ENCODE measurements at regions not wholly inside any gene's neighbourhood (a gene's known extent, or its start where the extent isn't known, plus 50 kb on each side); places are given as distances from the start of the nearest gene placed in this dataset.

- TF ChIP-seq POLR2A (IDR thresholded peaks at IDR 0.05), result no peak
- TF ChIP-seq CTCF (IDR thresholded peaks at IDR 0.05), result no peak
- TF ChIP-seq POLR2AphosphoS5 (IDR thresholded peaks at IDR 0.05), result no peak
Observed at GRCh38 chr21:14836950-14837349, 227.8 kb downstream of the NRIP1 start.
